ENCODE measurements at regions not wholly inside any gene's neighbourhood (a gene's known extent, or its start where the extent isn't known, plus 50 kb on each side); places are given as distances from the start of the nearest gene placed in this dataset.
"Not testable (repeated sequence)": the region's sequence is repeated elsewhere in the genome, so short reads cannot be mapped to it uniquely, and the experiment has no call there.

GRCh38 chr10:22875581-22875980, 52.3 kb upstream of the ARMC3 start:
- no peak for DNase-seq

GRCh38 chr10:22874189-22874854, 53.5 kb upstream of the ARMC3 start:
- DNase-seq, result no peak

DNA sequence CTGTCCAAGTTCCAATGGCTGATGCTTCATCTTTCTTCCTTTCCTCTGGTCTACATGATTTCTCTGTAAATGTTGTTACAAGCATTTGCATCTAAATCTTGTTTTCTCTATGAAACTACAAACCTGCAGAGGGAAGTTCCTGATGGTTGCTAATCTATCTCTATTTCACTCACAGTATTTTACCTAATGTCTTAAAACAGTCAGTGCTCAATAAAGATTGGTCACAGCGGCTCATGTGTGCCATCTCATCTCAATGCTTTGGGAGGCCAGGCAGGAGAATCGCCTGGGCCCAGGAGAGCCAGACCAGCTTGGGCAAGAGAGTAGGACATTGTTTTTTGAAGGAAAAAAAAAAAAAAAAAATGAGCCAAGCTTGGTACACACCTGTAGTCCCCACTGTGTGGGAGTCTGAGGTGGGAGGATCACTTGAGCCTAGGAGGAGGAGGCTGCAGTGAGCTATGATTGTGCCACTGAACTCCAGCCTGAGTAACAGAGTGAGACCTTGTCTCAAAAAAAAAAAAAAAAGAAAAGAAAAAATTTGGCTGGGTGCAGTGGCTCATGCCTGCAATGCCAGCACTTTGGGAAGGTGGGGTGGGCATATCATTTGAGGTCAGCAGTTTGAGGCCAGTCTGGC, 71.3 kb upstream of the ARMC3 start:
- DNase-seq, result no peak

- no peak for DNase-seq
Observed at GRCh38 chr10:22854935-22855421, 72.9 kb upstream of the ARMC3 start.

DNA sequence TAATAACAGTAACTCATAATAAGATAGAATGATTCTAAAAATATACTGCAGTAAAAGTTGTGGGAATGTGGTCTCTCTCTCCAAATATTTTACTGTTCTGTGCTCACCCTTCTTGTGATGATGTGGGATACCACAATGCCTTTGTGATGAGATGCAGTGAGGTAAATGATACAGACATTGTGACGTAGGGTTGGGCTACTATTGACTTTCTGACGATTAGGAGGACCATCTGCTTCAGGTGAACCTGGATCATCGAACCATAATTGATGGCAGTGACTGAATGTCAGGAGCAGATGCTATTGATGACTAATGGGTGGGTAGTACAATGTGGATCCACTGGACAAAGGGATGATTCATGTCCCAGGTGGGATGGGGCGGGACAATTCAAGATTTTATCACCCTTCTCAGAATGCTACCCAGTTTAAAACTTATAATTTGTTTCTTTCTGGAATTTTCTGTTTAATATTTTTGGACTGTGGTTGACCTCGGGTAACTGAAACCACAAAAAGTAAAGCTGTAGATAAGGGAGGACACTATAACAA, 73.9 kb upstream of the ARMC3 start:
- no peak for DNase-seq

- no peak for DNase-seq
Observed at GRCh38 chr10:22852712-22853353, 75.0 kb upstream of the ARMC3 start.

GRCh38 chr10:22851865-22852239, 76.0 kb upstream of the ARMC3 start:
- DNase-seq, result no peak

DNA sequence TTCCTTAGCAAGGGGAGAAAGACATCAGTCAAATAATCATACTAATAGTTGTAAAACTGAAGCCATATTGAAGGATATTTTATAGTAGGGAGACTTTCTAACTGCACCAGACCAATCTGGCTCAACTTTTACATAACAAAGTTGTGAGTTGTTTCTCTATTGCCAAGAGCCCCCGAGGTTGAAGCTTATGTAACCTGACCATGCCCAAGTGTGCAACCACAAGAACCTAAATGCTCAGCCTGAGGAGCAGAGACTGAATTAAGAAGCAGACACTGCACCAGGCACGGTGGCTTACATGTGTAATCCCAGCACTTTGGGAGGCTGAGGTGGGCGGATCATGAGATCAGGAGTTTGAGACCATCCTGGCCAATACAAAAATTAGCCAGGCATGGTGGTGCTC, 77.3 kb upstream of the ARMC3 start:
- DNase-seq, result no peak

DNA sequence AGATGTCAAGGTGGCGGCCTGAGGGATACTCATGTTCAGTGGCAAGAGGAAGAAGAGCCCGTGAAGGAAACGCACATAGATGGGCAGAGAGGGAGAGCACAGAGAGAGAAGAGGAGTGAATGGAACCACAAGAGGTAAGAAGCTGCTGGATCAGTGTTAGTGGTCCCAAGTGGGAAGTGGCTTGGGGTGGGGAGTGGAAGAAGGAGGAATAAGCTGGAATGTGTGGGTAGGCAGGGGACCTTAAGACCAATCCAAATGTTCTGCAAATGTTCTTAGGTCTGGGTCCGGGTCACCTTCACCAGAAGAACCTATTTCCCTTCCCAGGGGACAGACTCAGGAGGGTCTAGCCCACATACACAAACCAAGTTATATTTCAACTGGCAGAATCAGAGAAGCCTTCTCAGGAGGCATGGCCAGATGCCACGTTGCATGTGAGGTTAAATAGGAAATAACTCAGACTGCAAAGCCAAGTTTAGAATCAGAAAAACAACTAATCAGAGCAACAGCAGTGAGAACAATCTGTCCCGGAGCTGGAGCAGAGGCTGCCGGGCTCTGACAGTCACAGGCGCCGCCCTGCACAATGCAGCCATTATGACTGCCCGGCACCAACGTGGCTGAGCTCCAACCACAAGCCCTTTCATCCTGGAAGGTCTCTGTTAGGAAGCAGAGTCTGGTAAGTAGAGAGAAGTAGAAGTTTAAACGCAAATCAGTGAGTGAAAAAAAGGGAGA, 78.6 kb upstream of the ARMC3 start:
- no peak for DNase-seq

GRCh38 chr10:22848509-22848908, 79.3 kb upstream of the ARMC3 start:
- no peak for DNase-seq

GRCh38 chr10:22846294-22846693, 81.6 kb upstream of the ARMC3 start:
- DNase-seq, result no peak

DNA sequence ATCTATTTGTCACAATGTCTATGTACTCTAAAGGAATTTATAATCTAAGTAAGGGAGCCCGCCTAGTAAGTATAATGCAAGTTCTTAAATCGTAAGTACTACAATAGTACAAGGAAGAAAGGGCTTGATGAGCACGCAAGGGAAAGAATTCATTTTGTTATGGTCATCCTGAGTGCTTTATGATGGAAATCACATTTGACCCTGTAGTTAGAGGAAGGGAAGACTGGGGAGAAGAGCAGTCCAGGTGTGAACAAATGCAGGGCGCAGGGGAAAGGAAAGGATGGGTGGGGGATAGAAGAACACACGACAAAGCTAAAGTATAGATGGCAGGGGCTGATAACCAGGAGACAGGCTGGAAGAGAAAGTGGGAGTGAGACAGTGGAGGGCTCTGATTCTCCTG, 88.2 kb upstream of the ARMC3 start:
- DNase-seq, result no peak

- no peak for DNase-seq
Observed at GRCh38 chr10:22837771-22838170, 90.1 kb upstream of the ARMC3 start.

DNA sequence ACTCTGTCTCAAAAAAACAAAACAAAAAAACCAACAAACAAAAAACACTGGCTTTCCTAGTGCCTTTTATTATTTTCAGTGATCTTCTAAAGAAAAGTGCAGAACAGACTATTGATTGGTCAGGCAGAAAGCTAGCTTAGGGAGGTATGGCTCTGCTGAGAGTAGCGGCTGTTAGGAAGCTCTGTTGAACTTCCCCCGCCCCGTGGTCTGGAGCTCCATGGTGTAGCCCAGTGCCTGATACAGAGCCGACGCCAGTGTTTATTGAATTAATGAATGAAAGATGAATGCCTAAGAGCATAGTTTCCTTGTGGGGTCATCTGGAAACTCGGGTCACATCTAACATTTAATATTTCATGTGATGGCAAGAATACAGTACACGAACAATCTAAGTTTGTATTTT, 90.5 kb upstream of the ARMC3 start:
- no peak for DNase-seq

- DNase-seq, result no peak
Observed at GRCh38 chr10:22834471-22834870, 93.4 kb upstream of the ARMC3 start.

DNA sequence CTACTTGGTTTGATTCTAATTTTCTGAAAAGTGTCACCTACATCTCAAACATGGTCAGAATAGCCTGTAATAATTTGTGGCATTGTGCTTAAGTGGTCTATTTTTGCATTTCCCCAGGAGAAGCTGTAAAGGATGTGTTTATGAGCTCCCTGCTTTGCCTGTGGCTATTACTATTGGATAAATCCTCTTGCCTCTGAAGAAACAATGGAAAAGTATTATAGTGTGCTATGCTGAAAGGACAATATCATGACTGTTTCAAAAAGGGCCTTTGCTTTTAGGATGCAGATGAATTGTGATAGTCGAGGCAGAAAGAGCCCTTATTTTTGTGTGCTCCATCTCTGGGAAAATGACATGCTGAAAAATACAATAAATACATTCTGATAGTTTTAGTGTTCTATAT, 94.1 kb upstream of the ARMC3 start:
- no peak for DNase-seq

DNA sequence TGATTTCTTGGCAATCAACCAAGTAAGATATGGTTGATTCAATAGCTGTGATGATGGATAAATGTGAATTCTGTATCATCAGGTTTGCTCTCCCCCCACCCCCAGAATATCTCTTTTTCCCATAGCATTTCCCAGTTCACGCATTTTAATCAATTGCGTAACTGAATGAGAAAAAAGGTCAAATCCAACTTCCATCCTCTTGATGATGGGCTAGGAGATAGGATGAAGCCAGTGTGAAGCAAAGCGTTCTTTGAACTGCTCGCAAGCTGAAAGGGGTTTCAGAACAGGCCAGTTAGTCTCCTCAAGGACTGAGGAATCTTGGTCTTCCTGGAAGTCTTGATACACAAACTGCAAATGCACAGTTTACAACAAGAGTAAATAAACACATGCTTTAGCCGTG, 94.5 kb upstream of the ARMC3 start:
- DNase-seq, result no peak

- DNase-seq, result no peak
Observed at GRCh38 chr10:22832851-22833250, 95.0 kb upstream of the ARMC3 start.

DNA sequence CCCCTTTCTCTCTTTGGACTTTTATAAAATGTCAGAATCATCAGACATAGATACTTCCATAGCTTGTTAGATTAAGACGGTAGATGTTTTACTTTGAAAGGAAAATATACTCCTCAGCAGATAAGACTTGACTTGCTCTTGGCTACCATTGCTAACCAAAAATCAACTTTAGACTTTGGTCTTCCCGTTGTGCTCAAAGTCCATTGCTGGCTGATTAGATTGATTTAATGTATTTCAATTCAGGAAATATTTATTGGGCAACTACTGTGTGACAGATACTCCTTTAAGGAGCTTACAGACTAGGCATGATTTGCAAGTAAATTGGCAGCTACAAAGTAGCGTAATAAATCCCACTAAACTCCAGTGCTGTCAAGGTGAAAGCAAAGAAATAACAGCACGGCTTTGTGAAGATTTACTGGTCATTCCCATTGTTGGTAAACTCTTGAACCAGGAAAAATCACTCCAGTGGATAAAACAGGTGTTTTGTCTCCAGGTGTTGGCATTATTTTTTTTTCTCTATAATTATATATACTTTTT, 95.7 kb upstream of the ARMC3 start:
- no peak for DNase-seq

GRCh38 chr10:22831586-22831985, 96.3 kb upstream of the ARMC3 start:
- DNase-seq, result no peak

DNA sequence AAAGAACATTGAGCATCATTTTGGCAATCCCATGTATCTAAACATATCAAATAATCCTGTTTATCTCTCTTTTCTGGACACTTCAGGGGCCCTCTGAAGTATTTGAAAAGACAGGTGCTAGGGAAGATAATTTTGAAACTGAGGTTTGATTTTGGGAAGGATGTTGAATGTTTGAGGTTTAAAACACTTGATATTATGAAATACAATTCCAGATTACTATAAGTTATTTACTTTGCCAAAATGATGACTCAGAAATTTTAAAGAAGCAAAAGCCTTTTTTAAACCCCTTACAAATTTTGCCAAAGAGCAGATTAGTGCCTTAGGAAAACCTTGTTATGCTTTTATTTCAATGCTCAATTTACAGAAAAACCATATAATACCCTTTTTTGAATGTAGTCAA, 99.1 kb upstream of the ARMC3 start:
- not testable (repeated sequence) for DNase-seq

DNA sequence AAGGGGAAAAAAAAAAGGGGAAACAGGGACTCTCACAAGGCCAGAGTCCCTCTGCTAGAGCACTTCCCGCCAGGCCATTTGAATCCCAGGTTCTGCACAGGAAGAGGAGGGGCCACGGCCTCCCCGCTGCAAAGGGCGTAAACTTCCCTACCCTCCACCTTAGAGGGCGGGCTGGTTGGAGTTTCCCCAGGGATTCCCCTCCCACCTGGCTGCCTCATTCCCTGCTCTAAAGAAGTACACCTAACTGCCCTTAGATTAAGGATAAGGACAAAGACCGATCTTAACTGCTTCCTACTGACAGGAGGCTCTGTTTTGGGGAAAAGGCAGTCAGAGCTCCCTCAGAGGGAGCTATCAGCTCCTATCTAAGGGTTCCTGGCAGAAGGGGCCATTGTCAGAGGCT, 102.0 kb upstream of the ARMC3 start:
- no peak for DNase-seq

DNA sequence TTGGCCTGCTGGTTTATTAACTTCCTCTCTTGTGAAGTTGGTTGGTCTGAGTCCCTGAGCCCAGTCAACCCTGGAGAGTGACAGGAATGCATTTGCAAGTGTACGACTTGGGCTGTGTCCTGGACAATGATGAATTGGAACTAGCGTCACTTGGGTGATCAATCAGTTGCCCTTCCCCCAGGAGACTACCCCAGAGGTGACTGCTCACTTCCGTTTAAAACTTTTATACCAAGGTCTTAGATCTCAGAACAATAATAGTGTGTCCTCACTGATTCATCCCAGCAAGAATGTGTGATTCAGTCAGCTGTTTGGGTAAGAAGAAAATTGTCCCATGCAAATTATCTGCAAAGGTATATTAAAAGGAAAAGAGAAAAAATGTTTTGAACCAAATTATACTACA, 102.9 kb upstream of the ARMC3 start:
- DNase-seq, result no peak

Measured in NCI-H1930 (cell line).